NOMO-1 treated with DMSO at 0.1 percent for 48 hours (cell line): ENCODE measurements at regions not wholly inside any gene's neighbourhood (a gene's known extent, or its start where the extent isn't known, plus 50 kb on each side); places are given as distances from the start of the nearest gene placed in this dataset.
"Not testable (repeated sequence)": the region's sequence is repeated elsewhere in the genome, so short reads cannot be mapped to it uniquely, and the experiment has no call there.

ENCODE experiments used
- DNase-seq: peaks from one replicate; lab custom pipeline; 2025; ENCODE audit not compliant: unreplicated experiment; lab: John Stamatoyannopoulos, UW

GRCh38 chrX:113389846-113390245 is 549.2 kb upstream of the AMOT start:
- DNase-seq = no peak

DNA sequence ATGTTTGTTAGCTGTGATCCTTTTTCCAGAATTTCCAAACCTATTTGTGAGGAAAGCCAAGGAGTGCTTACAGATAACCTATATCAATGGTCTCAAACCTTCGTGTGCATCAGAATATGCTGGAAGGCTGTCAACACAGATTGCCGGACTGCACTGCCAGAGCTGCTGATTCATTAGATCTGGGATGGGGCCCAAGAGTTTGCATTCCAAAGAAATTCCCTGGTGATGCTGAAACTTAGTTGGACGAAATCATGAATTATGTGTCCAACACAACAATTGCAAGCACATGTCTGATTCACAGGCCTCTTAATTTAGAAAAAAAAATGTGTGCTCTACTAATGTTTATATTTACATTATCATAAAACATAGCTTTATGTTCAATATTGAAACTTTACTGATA is 544.0 kb upstream of the AMOT start:
- DNase-seq = no peak

GRCh38 chrX:113373421-113373820 is 532.8 kb upstream of the AMOT start:
- not testable (repeated sequence) for DNase-seq

DNA sequence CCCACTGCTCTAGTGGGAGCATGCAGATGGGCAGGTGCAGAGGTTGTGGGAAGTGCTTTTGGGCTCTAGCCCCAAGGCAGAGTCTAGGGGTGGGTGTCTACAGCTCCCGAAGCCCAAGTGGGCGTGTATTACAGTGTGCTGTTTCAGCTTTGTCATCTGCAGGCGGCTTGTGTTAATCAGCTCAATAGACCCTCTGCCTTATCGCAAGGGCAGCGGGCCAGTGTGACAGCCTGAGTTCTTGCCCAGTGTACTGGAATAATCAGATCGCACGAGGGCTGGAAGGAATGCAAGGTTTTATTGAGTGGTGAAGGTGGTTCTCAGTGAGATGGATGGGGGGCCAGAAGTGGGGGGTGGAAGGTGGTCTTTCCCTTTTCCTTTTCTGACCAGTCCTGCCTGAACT is 529.4 kb upstream of the AMOT start:
- no peak for DNase-seq

- no peak for DNase-seq
Measured at GRCh38 chrX:113369056-113369455, 528.4 kb upstream of the AMOT start.

DNA sequence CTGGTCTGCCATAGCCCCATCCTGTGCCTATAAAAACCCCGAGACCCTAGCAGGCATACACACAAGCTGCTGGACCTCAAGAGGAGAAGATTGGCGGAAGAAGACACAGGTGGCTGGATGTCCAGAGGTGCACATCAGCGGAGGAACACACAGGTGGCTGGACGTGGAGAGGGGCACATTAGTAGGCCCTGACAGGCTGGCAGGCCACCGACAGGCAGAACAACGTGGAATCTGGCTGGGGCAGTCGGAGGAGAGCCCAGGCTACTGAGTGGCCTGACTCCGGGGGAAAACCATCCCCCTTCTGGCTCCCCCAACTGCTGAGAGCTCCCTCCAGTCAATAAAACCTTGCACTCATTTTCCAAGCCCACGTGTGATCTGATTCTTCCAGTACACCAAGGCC is 512.5 kb upstream of the AMOT start:
- no peak for DNase-seq

- no peak for DNase-seq
Measured at GRCh38 chrX:113330416-113330815, 489.8 kb upstream of the AMOT start.

DNA sequence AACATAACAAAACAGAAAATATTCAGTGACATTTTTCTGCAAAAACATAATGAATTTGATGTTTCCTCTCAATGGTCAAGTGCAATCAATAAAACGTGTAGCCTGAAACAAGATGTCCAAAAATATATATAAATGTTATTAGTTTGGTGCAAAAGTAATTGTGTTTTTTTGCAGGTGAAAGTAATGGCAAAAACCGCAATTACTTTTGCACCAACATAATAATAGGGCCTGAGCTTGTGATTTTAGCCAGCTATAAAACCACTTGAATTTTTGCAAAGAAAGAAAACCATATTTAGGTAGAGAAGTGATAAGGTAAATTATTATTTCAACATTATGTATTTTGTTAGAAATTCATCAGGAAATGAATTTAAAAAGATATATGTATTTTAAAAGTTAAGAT is 475.3 kb upstream of the AMOT start:
- no peak for DNase-seq

DNA sequence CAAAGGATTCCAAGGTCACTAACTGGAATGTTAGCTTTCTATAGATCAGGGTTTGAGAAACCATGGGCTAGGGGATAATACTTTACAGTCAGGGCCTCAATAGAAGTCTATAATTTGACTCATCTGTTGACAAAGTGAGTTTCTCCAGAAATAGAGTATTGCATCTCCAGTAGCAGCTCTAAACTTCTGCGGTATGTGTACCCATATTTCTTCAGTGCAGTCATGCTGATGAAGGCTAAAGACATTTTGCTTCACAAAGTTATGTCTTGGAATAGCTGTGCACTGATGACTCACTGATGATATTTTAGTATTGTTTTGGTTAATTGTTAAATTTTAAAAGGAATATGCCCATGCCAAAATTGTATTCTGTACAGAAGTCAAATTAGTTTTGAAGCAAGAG is 464.9 kb upstream of the AMOT start:
- no peak for DNase-seq

DNA sequence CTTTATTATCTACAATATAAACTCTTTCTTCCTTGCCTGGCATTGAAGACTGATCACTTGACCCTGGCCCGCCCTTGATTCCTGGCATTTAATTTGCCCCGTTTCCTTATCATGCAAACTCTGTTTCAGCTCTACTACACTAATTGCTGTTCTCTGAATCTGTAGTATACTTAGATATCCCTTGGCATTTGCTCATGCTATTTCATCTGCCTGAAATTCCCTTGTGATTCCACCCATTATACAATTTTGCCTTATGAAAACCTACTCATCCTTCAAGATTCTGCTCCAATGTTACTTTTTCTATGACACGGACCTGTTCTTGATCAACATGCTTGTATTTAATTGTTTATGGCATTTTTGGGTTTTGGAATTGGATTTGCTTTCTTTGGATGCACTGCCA is 459.9 kb upstream of the AMOT start:
- no peak for DNase-seq

DNA sequence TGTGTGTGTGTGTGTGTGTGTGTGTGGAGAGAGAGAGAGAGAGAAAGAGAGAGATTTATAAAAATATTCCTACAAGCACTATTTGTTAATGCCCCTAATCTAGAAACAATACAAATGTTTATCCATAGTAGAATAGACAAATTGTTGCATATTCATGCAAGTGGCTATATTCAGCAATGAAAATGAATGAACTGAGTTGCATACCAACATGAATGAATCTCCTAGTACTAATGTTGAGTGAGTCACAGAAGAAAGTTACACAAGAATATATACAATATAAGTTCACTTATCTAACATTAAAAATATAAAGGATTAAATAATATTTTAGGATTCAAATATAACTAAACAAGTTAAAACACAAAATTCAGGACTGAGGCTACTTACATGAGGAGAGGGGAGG is 456.8 kb upstream of the AMOT start:
- no peak for DNase-seq

DNA sequence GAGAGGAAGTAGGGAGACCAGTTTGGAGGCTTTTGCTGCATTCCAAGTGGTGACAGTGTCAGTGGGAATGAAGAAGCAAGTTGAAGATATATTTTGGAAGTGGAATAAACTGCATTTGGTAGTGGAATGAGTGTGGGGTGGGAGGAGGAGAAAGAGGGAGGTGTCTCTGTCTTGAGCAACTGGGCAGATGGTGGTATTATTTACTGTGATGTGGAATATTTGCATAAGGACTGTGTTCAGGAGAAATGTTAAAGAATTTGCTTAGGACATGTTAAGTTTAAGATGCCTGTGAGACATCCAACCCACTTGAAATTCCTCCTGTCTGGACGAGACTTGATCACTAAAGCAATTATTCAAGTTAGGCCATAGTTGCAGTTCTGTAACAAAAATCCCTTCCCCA is 448.9 kb upstream of the AMOT start:
- no peak for DNase-seq

DNA sequence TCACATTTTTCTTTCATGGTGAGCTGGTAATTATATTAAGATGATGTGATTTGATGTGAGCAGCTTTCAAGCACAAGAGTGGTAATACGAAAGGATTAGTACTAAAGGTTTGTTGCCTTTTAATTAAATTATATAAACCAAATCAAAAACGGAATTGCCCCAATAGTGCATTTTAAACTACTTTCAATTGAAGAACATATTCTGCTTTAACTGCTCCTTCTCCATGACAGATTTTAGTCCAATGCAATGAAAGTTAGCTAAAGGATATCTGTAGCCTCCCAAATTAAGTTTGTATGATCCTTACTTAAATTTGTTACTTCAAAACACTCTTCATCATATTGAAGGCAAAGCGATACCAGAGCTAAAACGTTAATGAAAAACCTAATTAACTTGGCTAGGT is 447.1 kb upstream of the AMOT start:
- DNase-seq = no peak

GRCh38 chrX:113275804-113276203 is 435.2 kb upstream of the AMOT start:
- no peak for DNase-seq

DNA sequence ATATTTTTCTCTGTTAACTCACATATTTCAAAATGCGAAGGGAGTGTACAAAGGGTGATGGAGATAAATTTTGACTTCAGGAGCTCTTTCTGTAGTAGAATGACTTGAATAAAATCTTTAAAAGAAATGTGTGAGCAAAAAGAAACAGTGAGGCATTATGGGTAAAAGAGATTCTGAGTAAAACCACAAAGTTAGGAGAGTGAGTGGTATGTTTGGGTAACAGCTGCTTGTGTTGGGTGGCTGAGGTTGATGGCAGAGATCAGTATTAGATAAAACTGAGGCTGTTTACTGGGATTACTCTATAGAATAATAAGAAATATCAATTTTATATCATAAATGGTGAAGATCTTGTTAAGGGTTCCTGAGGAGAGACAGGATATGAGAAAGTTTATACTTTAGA is 434.2 kb upstream of the AMOT start:
- DNase-seq = no peak

- no peak for DNase-seq
Measured at GRCh38 chrX:113274345-113274744, 433.7 kb upstream of the AMOT start.

DNA sequence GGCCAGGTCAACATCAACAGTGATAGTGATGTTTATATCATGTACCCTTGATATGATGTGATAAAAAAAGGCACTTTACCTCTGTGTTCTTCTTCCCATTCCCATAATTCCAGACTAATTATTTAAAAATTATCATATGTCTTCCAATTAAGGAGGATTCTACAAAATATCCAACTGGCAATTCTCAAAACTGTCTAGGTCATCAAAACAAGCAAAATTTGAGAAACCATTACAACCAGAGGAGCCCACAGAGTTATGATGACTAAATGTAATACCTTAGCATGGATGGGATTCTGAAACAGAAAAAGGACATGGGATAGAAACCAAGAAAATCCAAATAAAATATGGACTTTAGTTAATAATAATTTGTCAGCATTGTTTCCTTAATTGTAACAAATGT is 428.6 kb upstream of the AMOT start:
- DNase-seq = no peak

DNA sequence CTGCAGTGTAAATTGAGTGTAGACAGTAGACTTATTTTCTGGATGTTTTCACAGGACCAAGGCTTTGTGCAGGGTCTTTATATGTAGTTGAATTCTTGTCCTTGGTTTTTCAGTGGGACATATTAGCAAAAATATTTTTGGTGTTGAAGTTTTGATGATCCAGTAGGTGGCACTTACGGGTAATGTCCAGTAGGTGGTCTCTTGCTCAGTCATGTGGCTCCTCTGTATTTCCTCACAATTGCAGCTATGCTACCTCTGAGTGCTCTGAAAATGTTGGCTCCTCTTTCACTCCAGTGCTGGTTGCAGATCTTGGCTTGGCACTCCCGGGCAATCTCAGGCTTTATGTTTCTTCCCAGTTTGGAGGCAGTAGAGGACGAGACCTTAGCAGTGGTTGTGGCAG is 419.8 kb upstream of the AMOT start:
- DNase-seq = peak; percentile 17

DNA sequence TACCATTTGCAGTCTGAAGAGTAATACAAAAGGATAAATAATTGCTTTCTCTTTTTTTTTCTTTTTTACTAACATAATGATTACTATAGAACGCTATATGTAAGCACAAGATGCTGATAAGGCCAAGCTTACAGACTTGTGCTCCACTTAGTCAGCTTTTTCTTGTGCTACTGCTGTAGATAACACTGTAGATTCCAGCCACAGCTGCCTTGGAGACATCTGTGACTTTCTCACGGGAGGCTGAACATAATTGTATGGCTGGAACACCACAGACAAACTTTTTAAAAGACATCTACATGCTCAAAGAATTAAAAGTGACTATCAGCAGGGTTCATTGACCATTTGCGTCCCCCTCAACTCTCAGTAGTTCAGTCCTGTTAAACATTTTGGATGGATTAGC is 381.7 kb upstream of the AMOT start:
- DNase-seq = no peak

DNA sequence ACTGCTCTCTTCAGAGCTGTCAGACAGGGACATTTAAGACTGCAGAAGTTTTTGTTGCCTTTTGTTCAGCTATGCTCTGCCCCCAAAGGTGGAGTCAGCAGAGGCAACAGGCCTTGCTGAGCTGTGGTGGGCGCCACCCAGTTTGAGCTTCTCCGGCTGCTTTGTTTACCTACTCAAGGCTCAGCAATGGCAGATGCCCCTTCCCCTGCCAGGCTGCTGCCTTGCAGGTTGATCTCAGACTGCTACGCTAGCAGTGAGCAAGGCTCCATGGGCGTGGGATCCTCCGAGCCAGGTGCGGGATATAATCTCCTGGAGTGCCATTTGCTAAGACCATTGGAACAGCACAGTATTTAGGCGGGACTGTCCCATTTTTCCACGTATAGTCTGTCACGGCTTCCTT is 371.4 kb upstream of the AMOT start:
- no peak for DNase-seq

DNA sequence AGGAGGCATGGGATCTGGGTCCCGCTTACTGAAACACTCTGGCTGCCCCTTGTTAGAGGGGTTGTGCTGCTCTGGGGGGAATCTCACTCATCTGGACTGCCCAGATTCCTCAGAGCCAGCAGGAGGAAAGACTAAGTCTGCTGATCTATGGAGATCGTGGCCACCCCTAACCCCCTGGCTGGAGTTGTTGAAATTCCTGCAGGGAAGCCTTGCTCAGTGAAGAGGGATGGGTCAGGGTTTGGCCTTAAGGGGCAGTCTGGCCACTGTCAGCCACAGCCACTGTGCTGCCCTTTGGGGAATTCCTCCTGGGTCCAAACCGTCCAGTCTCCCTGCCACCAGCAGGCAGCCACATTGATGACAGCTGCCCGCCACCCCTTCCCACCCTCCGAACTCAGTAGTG is 362.0 kb upstream of the AMOT start:
- no peak for DNase-seq

DNA sequence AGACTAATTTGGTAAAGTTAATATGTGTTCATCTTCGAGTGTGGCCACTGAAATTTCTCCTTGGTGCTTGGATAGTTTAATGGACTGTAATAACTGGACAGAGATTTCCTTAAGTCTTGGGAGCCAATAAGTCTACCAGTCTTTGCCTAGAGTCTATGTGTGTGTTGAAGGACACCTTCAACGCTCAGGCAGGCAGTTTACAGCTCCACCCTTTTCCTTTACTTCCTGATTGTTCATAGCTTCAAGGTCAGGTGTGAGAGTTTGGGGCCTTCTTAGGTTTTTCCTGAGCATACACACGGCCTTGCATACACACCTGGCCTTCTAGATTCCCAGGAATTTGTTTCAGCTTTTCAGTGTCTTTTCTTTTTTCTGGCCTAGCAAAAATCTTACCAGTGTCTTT is 355.3 kb upstream of the AMOT start:
- no peak for DNase-seq

- no peak for DNase-seq
Measured at GRCh38 chrX:113192418-113192817, 351.8 kb upstream of the AMOT start.

GRCh38 chrX:113157496-113157895 is 316.9 kb upstream of the AMOT start:
- no peak for DNase-seq
